Pancreas (tissue), 10 donors: ENCODE measurements at regions not wholly inside any gene's neighbourhood (a gene's known extent, or its start where the extent isn't known, plus 50 kb on each side); places are given as distances from the start of the nearest gene placed in this dataset.

Experiments used
- ATAC-seq, 4 donors: fragments of 200-7000 bp; cut with Tn5 transposase; one replicate each; pipeline versions ENCODE4 v1.8.0 to v1.9.1; 2020; ENCODE audit warnings: mild to moderate bottlenecking in 4 of 4, moderate library complexity in 4 of 4
- DNase-seq, 6 donors: peaks; one replicate each; pipeline ENCODE4 v3.0.0-alpha.2; 2020
- FAIRE-seq: peaks from 2 replicates; lab custom pipeline; 2012; peaks lifted over from hg19 to GRCh38; lab: Jason Lieb, UNC
- H3K27ac ChIP-seq, 4 donors: fragments of 200-600 bp; sonication (generic); 1 replicate in 3 of 4; 2 replicates in 1 of 4; pipeline versions ENCODE4 v1.5.0 to v1.8.0; 2020
- H3K27me3 ChIP-seq, 4 donors: fragments of 200-600 bp; one replicate each; pipeline ENCODE4 v1.8.0; 2021
- H3K36me3 ChIP-seq, 3 donors: fragments of 200-600 bp; sonication (generic) in 1 of 3; one replicate each; pipeline versions ENCODE4 v1.5.0 to v1.8.0; 2020 to 2021
- H3K4me1 ChIP-seq, 3 donors: fragments of 200-600 bp; one replicate each; pipeline ENCODE4 v1.8.0; 2021
- H3K4me3 ChIP-seq, 4 donors: fragments of 200-600 bp; sonication (generic) in 2 of 4; one replicate each; pipeline versions ENCODE4 v1.5.0 to v1.8.0; 2020 to 2021
- H3K9me3 ChIP-seq, 4 donors: fragments of 200-600 bp; one replicate each; pipeline ENCODE4 v1.8.0; 2021
- WGBS, 2 donors: extraction: QIAGEN DNeasy Blood & Tissue Kit; methylation state at CpG; one replicate each; pipeline ENCODE4 v1.1.7; 2013; 5-methylcytosine and 5-hydroxymethylcytosine counted together
- intact Hi-C, 3 donors: fragments of 100-400 bp; cut with DNase I; formaldehyde crosslinking; loops; one replicate each; pipeline versions ENCODE4 v1.11.1 to v1.14.2; 2022
- TF ChIP-seq, protein P1 (sequence below), 4 donors: fragments of 200-600 bp; sonication (generic) in 3 of 4; IDR thresholded peaks; one replicate each; pipeline versions ENCODE4 v1.5.0 to v1.8.0; 2021; ENCODE audit warnings: antibody characterized with exemption in 4 of 4
- donor health status: healthy with polysubstance abuse.
- donor health status: DM: no; HTN: no; CAD: no; lungs with moderate emphysema.
- donor health status: DM: no; HTN: no; CAD: no.
- donor health status: control.
- donor health status: control.
- donor health status: Bipolar disorder and iron deficiency.
- donor health status: DM: yes; HTN: yes; CAD: no.
- donor health status: DM: no; HTN: no; CAD: no.
- donor health status: DM: no; HTN: no; CAD: no.
- donor health status: DM: yes; HTN: yes; CAD: no.

DNA sequence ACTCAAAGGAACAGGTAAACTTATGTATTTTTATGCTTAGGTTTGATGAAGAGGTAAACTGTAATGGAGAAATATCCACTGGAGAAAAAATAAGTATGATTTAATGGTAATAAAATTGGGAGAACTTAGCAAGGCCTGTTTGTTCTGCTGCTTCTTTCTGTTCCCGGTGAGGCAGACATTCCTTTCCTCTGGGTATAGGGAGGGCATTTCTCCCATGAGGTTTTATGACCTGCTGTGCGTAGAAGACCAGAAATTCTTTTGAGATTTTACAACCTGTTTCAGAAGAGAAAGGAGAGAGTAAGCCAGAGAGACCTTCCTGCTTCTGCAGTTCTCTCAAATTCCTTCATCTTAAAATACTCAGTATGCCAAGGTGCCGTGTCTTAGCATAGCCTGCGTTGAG lies 139.4 kb upstream of the RMST start:
- no peak overlapping the region for H3K27ac ChIP-seq
- H3K4me1 ChIP-seq, result no peaks in the 10 kb centered on the region
- FAIRE-seq (no peak), ATAC-seq (no peak), DNase-seq (no peak)
- H3K4me3 ChIP-seq, result no peak overlapping the region
- TF ChIP-seq, protein P1, sequence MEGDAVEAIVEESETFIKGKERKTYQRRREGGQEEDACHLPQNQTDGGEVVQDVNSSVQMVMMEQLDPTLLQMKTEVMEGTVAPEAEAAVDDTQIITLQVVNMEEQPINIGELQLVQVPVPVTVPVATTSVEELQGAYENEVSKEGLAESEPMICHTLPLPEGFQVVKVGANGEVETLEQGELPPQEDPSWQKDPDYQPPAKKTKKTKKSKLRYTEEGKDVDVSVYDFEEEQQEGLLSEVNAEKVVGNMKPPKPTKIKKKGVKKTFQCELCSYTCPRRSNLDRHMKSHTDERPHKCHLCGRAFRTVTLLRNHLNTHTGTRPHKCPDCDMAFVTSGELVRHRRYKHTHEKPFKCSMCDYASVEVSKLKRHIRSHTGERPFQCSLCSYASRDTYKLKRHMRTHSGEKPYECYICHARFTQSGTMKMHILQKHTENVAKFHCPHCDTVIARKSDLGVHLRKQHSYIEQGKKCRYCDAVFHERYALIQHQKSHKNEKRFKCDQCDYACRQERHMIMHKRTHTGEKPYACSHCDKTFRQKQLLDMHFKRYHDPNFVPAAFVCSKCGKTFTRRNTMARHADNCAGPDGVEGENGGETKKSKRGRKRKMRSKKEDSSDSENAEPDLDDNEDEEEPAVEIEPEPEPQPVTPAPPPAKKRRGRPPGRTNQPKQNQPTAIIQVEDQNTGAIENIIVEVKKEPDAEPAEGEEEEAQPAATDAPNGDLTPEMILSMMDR (IDR thresholded peaks at IDR 0.05), result no peak
- intact Hi-C loops, result no loop called here
- WGBS, 2 donors, result 65 to 73% methylated on average over 4 of the region's 4 CpGs
- no peaks in the 10 kb centered on the region for H3K36me3 ChIP-seq
- H3K27me3 ChIP-seq, result no peaks in the 10 kb centered on the region
- no peaks in the 10 kb centered on the region for H3K9me3 ChIP-seq

DNA sequence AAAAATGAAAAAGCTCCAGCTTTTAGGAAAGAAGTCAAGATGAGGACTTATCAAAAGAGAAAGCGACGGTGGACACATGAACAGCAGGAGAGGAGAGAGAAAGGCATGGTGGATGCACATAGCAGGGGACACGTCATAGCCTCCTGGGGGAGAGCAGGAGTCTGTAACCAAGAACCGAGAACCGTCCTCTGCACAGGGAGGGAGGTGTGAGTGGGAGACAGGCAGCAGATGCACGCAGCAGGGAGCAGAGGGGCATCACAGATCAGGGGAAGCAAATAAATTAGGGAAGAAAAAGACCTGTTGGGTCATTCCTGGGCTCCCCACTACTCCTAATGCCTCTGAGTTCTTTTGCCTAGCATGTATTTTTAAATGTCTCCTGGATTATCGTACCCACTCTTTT lies 138.1 kb upstream of the RMST start:
- intact Hi-C loops, result no loop called here
- Histone ChIP-seq H3K4me3 (no peak overlapping the region), H3K27me3 (no peaks in the 10 kb centered on the region), H3K27ac (no peak overlapping the region), H3K4me1 (no peaks in the 10 kb centered on the region), H3K9me3 (no peaks in the 10 kb centered on the region), H3K36me3 (no peaks in the 10 kb centered on the region)
- DNase-seq (no peak), FAIRE-seq (no peak), ATAC-seq (no peak)
- 48 to 59% methylated on average over 7 of the region's 7 CpGs for WGBS, 2 donors
- TF ChIP-seq, protein P1 (IDR thresholded peaks at IDR 0.05), result no peak

DNA sequence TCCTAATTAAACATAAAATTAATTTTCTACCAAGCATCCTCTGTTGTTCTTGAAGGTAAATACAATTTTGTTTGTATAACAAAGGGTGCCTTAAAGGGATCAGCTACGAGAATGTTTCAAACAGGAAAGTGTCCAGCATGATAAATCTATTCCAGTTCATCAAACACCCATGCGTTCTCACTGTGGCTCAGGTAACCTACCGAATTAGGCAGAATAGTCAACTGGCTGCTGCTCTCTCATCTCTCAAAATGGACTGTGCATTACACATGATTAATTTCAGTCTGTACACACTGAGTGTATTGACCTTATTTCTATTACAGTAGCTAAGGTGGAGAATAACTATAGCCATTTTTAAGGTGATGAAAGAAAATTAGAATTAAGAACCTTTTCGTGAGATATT lies 127.5 kb upstream of the RMST start:
- H3K27me3 ChIP-seq, result peaks cover 0 to 4% (median 0%) of the 10 kb centered on the region in 4 donors
- 24 to 26% methylated on average over 4 of the region's 4 CpGs for WGBS, 2 donors
- no peaks in the 10 kb centered on the region for H3K9me3 ChIP-seq
- H3K27ac ChIP-seq, result no peak overlapping the region
- H3K4me1 ChIP-seq, result no peaks in the 10 kb centered on the region
- FAIRE-seq (no peak), ATAC-seq (peak in 2 of 4 donors; percentile 60 to 68), DNase-seq (no peak)
- intact Hi-C loops, result no loop called here
- H3K4me3 ChIP-seq, result no peak overlapping the region
- TF ChIP-seq, protein P1 (IDR thresholded peaks at IDR 0.05), result no peak
- H3K36me3 ChIP-seq, result no peaks in the 10 kb centered on the region

DNA sequence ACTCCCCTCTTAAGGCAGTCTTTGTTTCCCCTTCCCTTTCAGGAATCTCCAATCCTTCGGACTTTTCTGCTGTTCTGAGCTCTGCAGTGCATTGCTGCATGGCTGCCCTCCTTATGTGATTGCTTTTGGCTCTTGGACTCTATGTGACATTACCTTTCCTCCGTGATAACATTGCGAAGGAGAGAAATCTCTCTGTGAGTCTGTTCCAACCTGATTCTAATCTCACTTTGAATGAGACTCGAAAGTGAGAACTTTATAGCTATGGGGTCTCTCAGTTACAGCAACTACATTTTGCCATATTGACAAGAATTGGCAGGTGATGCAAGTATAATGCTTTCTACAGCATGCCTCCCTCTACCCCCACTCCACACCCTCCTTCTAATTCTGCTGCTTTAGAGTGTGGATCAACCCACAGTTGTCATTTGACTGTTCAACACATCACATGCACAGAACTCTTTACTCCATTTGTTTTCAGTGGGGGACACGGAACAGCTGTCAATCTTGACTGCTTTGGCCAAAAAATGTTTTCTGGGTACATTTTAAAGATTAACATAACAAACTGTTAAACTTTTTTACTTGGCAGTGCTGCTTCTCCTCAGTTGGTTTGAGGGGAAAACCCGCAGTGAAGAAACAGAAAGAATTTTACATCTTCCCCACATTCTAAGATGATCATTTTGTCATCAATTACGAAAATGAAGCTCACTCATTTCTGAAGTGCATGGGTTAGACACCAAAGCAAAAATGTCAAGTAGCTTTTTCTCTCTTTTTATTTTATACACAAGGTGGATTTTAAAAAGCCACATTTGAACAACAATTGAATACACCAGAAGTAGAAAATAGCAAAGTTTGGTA lies 125.5 kb upstream of the RMST start:
- Histone ChIP-seq H3K9me3 (no peaks in the 10 kb centered on the region), H3K27me3 (peaks cover 0 to 4% (median 0%) of the 10 kb centered on the region in 4 donors), H3K4me1 (no peaks in the 10 kb centered on the region), H3K27ac (no peak overlapping the region), H3K36me3 (no peaks in the 10 kb centered on the region), H3K4me3 (no peak overlapping the region)
- ATAC-seq, result no peak
- intact Hi-C loops, result no loop called here
- TF ChIP-seq, protein P1 (IDR thresholded peaks at IDR 0.05), result no peak
- FAIRE-seq, result no peak
- no peak for DNase-seq
- WGBS, 2 donors, result 53 to 62% methylated on average over 7 of the region's 7 CpGs

DNA sequence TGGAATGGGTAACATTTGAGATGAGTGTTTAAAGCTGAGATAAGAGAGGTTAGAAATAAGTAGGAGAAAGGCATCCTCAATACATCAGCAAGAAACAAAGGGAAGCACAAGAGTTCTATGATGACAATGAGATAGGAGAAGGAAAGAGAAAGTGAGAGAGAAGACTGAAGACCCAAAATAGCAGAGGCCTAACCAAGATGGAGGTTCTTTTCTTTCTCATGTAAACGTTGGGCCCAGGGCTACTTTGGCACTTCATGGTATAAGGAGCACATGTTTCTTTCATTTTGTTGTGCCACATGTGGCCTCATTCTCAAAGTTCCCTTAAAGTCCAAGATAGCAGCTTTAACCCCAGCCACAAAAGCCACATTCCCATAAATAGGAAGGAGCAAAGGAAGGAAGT lies 120.5 kb upstream of the RMST start:
- ATAC-seq, result no peak
- FAIRE-seq, result no peak
- Histone ChIP-seq H3K27me3 (peaks cover 0 to 4% (median 0%) of the 10 kb centered on the region in 4 donors), H3K36me3 (no peaks in the 10 kb centered on the region), H3K27ac (no peak overlapping the region), H3K4me3 (no peak overlapping the region), H3K4me1 (no peaks in the 10 kb centered on the region), H3K9me3 (no peaks in the 10 kb centered on the region)
- 24 to 71% methylated on average over 1 of the region's 1 CpG for WGBS, 2 donors
- TF ChIP-seq, protein P1 (IDR thresholded peaks at IDR 0.05), result no peak
- intact Hi-C loops, result no loop called here
- no peak for DNase-seq
